ENCODE measurements at regions not wholly inside any gene's neighbourhood (a gene's known extent, or its start where the extent isn't known, plus 50 kb on each side); places are given as distances from the start of the nearest gene placed in this dataset.
"Not testable (repeated sequence)": the region's sequence is repeated elsewhere in the genome, so short reads cannot be mapped to it uniquely, and the experiment has no call there.

DNA sequence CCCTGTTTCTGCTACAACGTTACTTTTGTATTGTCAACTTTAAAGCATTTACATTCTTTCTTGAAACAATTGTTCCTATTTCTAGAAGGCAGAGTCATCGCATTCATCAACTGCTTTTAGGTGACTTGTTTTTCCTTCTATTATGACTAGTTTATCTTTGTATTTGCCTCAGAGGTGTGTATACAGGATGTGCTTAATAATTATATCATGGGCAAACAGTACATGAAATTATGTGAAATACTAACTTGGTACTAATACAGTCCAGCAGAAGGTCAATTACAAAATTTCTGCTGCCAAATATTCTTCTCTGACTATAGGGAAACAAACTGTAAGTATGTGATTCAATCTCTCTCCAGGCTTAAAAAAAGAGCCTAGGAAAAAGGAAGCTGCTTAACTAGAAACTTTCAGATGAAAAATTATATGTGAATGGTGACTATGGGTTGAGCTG, 101.6 kb downstream of the C4BPA start:
- POLR2A ChIA-PET (ENCODE audit: low non-redundant PET) = no interaction called here
- H3K27ac ChIP-seq (ENCODE audit: low read depth, low read length, poor library complexity, severe bottlenecking) = no peak overlapping the region

DNA sequence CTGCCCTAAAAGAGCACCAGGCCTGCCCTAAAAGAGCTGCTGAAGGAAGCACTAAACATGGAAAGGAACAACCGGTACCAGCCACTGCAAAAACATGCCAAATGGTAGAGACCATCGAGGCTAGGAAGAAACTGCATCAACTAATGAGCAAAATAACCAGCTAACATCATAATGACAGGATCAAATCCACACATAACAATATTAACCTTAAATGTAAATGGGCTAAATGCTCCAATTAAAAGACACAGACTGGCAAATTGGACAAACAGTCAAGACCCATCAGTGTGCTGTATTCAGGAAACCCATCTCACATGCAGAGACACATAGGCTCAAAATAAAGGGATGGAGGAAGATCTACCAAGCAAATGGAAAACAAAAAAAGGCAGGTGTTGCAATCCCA, 104.7 kb downstream of the C4BPA start:
- H3K27me3 ChIP-seq (replicated peaks; ENCODE audit: insufficient read depth, low read depth, low read length, poor library complexity); DNase-seq (ENCODE audit: low spot score); intact Hi-C loops (cut with micrococcal nuclease; ENCODE audit: unreplicated experiment); H3K9me3 ChIP-seq (ENCODE audit: low read depth, low read length, poor library complexity, severe bottlenecking); H3K4me1 ChIP-seq (ENCODE audit: insufficient read depth, low read length, poor library complexity, severe bottlenecking); POLR2A ChIA-PET (ENCODE audit: low non-redundant PET); H3K36me3 ChIP-seq (ENCODE audit: insufficient read depth, low read length, poor library complexity, severe bottlenecking); H3K27ac ChIP-seq (ENCODE audit: low read depth, low read length, poor library complexity, severe bottlenecking); H3K4me3 ChIP-seq (ENCODE audit: low read depth, low read length, poor library complexity, severe bottlenecking); BruUV-seq (replicated peaks); CTCF ChIA-PET: not testable (repeated sequence)

More for the DNA sequence above, 101.6 kb downstream of the C4BPA start:
- intact Hi-C loops (cut with micrococcal nuclease; ENCODE audit: unreplicated experiment) = no loop called here
- TF ChIP-seq, protein P1, sequence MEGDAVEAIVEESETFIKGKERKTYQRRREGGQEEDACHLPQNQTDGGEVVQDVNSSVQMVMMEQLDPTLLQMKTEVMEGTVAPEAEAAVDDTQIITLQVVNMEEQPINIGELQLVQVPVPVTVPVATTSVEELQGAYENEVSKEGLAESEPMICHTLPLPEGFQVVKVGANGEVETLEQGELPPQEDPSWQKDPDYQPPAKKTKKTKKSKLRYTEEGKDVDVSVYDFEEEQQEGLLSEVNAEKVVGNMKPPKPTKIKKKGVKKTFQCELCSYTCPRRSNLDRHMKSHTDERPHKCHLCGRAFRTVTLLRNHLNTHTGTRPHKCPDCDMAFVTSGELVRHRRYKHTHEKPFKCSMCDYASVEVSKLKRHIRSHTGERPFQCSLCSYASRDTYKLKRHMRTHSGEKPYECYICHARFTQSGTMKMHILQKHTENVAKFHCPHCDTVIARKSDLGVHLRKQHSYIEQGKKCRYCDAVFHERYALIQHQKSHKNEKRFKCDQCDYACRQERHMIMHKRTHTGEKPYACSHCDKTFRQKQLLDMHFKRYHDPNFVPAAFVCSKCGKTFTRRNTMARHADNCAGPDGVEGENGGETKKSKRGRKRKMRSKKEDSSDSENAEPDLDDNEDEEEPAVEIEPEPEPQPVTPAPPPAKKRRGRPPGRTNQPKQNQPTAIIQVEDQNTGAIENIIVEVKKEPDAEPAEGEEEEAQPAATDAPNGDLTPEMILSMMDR (conservative IDR thresholded peaks at IDR 0.05; ENCODE audit: low read depth, low read length) = no peak
- TF ChIP-seq EZH2 (IDR thresholded peaks at IDR 0.05; ENCODE audit: borderline replicate concordance, low read depth, low read length, poor library complexity, severe bottlenecking) = no peak
- BruUV-seq (replicated peaks) = no TSS peak
- Histone ChIP-seq H3K9me3 (ENCODE audit: low read depth, low read length, poor library complexity, severe bottlenecking) (peaks cover 4% of the 10 kb centered on the region), H3K4me3 (ENCODE audit: low read depth, low read length, poor library complexity, severe bottlenecking) (no peak overlapping the region), H3K36me3 (ENCODE audit: insufficient read depth, low read length, poor library complexity, severe bottlenecking) (no peaks in the 10 kb centered on the region), H3K4me1 (ENCODE audit: insufficient read depth, low read length, poor library complexity, severe bottlenecking) (no peaks in the 10 kb centered on the region), H3K27me3 (replicated peaks; ENCODE audit: insufficient read depth, low read depth, low read length, poor library complexity) (no peaks in the 10 kb centered on the region)
- CTCF ChIA-PET = no interaction called here
- DNase-seq (ENCODE audit: low spot score) = no peak

DNA sequence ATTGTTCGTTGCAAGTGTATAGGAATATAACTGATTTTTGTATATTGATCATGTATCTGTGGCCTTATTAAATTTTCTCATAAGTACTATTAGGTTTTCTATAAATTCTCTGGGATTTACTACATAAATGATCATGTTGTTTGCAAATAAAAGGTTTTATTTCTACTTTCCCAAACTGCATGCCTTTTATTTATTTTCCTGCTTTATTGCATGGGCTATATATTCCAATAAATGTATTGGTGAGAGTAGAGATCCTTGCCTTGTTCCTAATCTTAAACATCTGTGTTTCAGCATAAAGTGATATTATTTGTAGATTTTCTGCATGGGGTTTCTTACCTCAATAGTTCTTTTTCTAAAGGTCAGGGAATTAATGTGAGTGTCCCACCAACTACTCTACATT, 107.0 kb upstream of the CD55 start:
- no peaks in the 10 kb centered on the region for H3K4me1 ChIP-seq (ENCODE audit: insufficient read depth, low read length, poor library complexity, severe bottlenecking)
- H3K27ac ChIP-seq (ENCODE audit: low read depth, low read length, poor library complexity, severe bottlenecking) = no peak overlapping the region
- DNase-seq (ENCODE audit: low spot score) = no peak
- ChIA-PET POLR2A (ENCODE audit: low non-redundant PET) (no interaction called here), CTCF (no interaction called here)
- peaks cover 7% of the 10 kb centered on the region for H3K27me3 ChIP-seq (replicated peaks; ENCODE audit: insufficient read depth, low read depth, low read length, poor library complexity)
- TF ChIP-seq EZH2 (IDR thresholded peaks at IDR 0.05; ENCODE audit: borderline replicate concordance, low read depth, low read length, poor library complexity, severe bottlenecking) = no peak
- TF ChIP-seq, protein P1 (conservative IDR thresholded peaks at IDR 0.05; ENCODE audit: low read depth, low read length) = no peak
- intact Hi-C loops (cut with micrococcal nuclease; ENCODE audit: unreplicated experiment) = no loop called here
- H3K36me3 ChIP-seq (ENCODE audit: insufficient read depth, low read length, poor library complexity, severe bottlenecking) = no peaks in the 10 kb centered on the region
- no TSS peak for BruUV-seq (replicated peaks)
- no peak overlapping the region for H3K4me3 ChIP-seq (ENCODE audit: low read depth, low read length, poor library complexity, severe bottlenecking)
- H3K9me3 ChIP-seq (ENCODE audit: low read depth, low read length, poor library complexity, severe bottlenecking) = no peaks in the 10 kb centered on the region

DNA sequence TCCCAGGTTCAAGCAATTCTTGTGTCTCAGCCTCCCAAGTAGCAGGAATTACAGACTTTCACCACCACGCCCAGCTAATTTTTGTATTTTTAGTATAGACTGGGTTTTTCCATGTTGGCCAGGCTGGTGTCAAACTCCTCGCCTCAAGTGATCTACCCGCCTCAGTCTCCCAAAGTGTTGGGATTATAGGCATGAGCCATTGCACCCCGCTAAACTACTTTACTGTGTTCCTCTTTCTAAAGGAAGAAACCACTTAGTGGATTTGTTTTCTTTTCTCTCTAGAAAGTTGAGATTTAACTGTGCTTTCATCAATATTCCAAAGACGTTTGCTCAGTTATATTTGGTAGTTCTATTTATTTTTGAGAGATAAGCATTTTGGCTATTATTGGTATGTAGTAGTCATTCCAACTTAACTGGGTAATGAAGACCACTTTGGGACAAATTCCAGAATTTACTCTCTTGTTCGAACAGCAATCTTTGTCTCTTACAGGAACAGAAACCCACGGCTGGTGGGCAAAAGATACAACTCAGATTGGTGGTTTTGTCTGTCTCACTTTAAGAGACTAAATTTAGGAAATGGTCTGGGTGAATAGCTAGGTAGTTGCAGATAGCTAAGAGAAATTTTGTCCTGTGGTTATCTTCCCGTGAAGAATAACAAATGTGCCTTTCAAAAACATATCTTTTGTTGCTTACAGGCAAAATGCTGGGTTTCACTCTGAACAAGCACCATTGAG, 103.5 kb upstream of the CD55 start:
- ChIA-PET CTCF (no interaction called here), POLR2A (ENCODE audit: low non-redundant PET) (no interaction called here)
- intact Hi-C loops (cut with micrococcal nuclease; ENCODE audit: unreplicated experiment) = no loop called here
- peaks cover 7% of the 10 kb centered on the region for H3K27me3 ChIP-seq (replicated peaks; ENCODE audit: insufficient read depth, low read depth, low read length, poor library complexity)
- no peak for DNase-seq (ENCODE audit: low spot score)
- H3K4me3 ChIP-seq (ENCODE audit: low read depth, low read length, poor library complexity, severe bottlenecking) = no peak overlapping the region
- TF ChIP-seq EZH2 (IDR thresholded peaks at IDR 0.05; ENCODE audit: borderline replicate concordance, low read depth, low read length, poor library complexity, severe bottlenecking) = no peak
- TF ChIP-seq, protein P1 (conservative IDR thresholded peaks at IDR 0.05; ENCODE audit: low read depth, low read length) = no peak
- H3K36me3 ChIP-seq (ENCODE audit: insufficient read depth, low read length, poor library complexity, severe bottlenecking) = no peaks in the 10 kb centered on the region
- BruUV-seq (replicated peaks) = no TSS peak
- no peaks in the 10 kb centered on the region for H3K9me3 ChIP-seq (ENCODE audit: low read depth, low read length, poor library complexity, severe bottlenecking)
- H3K4me1 ChIP-seq (ENCODE audit: insufficient read depth, low read length, poor library complexity, severe bottlenecking) = no peaks in the 10 kb centered on the region
- no peak overlapping the region for H3K27ac ChIP-seq (ENCODE audit: low read depth, low read length, poor library complexity, severe bottlenecking)
